Smooth muscle cell (in vitro differentiated cells): ENCODE measurements at regions not wholly inside any gene's neighbourhood (a gene's known extent, or its start where the extent isn't known, plus 50 kb on each side); places are given as distances from the start of the nearest gene placed in this dataset.

Experiments
- DNase-seq: peaks from one replicate; lab custom pipeline; 2025; ENCODE audit not compliant: unreplicated experiment; lab: John Stamatoyannopoulos, UW
- H2AFZ ChIP-seq: fragments of 200-600 bp; sonication (generic); 2 replicates; pipeline ENCODE4 v1.6.0; 2016; ENCODE audit warnings: antibody characterized with exemption, low read depth, mild to moderate bottlenecking
- H3F3A ChIP-seq: fragments of 200-600 bp; sonication (generic); 2 replicates; pipeline ENCODE4 v1.6.0; 2017; ENCODE audit warnings: antibody characterized with exemption, low read depth
- H3K27ac ChIP-seq: fragments of 200-600 bp; sonication (generic); 2 replicates; pipeline ENCODE4 v1.5.1; 2016; ENCODE audit warnings: low read depth, mild to moderate bottlenecking
- H3K27me3 ChIP-seq: fragments of 200-600 bp; sonication (generic); 2 replicates; pipeline ENCODE4 v1.6.1; 2016; ENCODE audit warnings: low read depth, mild to moderate bottlenecking
- H3K36me3 ChIP-seq: fragments of 200-600 bp; sonication (generic); 2 replicates; pipeline ENCODE4 v1.5.1; 2016; ENCODE audit warnings: low read depth
- H3K4me1 ChIP-seq: fragments of 200-600 bp; sonication (generic); 2 replicates; pipeline ENCODE4 v1.5.1; 2016; ENCODE audit warnings: low read depth
- H3K4me2 ChIP-seq: fragments of 200-600 bp; sonication (generic); 2 replicates; pipeline ENCODE4 v1.6.0; 2016; ENCODE audit warnings: mild to moderate bottlenecking
- H3K4me3 ChIP-seq: fragments of 200-600 bp; sonication (generic); 2 replicates; pipeline ENCODE4 v1.5.1; 2016; ENCODE audit warnings: mild to moderate bottlenecking
- H3K79me2 ChIP-seq: fragments of 200-600 bp; sonication (generic); 2 replicates; pipeline ENCODE4 v1.6.0; 2016; ENCODE audit warnings: low read depth, mild to moderate bottlenecking
- H3K9ac ChIP-seq: fragments of 200-600 bp; sonication (generic); 2 replicates; pipeline ENCODE4 v1.6.0; 2016; ENCODE audit warnings: low read depth
- H3K9me3 ChIP-seq: fragments of 200-600 bp; sonication (generic); replicated peaks from 2 replicates; pipeline ENCODE4 v1.5.1; 2016; ENCODE audit warnings: low read depth
- H4K20me1 ChIP-seq: fragments of 200-600 bp; sonication (generic); 2 replicates; pipeline ENCODE4 v1.6.0; 2016; ENCODE audit warnings: low read depth
- CTCF ChIP-seq: fragments of 200-600 bp; sonication (generic); IDR thresholded peaks from 2 replicates; pipeline ENCODE4 v1.5.1; 2017; ENCODE audit warnings: borderline replicate concordance, mild to moderate bottlenecking, antibody characterized with exemption; ENCODE audit not compliant: insufficient read depth, poor library complexity, severe bottlenecking
- WGBS: methylation state at CpG from one replicate; pipeline ENCODE4 v1.1.7; 2016; ENCODE audit warnings: low lambda C conversion rate; 5-methylcytosine and 5-hydroxymethylcytosine counted together

GRCh38 chr9:4400731-4401130 lies 89.5 kb upstream of the SLC1A1 start:
- H3K9ac ChIP-seq = no peak overlapping the region
- peaks cover 10% of the 10 kb centered on the region for H3K9me3 ChIP-seq
- H3F3A ChIP-seq = no peaks in the 10 kb centered on the region
- WGBS = 82% methylated on average over 3 of the region's 3 CpGs
- H3K36me3 ChIP-seq = no peaks in the 10 kb centered on the region
- no peak overlapping the region for H3K4me2 ChIP-seq
- H3K27ac ChIP-seq = no peak overlapping the region
- DNase-seq = no peak
- H3K27me3 ChIP-seq = no peaks in the 10 kb centered on the region
- no peak overlapping the region for H2AFZ ChIP-seq
- no peaks in the 10 kb centered on the region for H3K4me1 ChIP-seq
- no peaks in the 10 kb centered on the region for H3K79me2 ChIP-seq
- H3K4me3 ChIP-seq = no peak overlapping the region
- no peak for TF ChIP-seq CTCF
- H4K20me1 ChIP-seq = no peaks in the 10 kb centered on the region

- H3K4me1 ChIP-seq = no peaks in the 10 kb centered on the region
- H3K36me3 ChIP-seq = no peaks in the 10 kb centered on the region
- no peaks in the 10 kb centered on the region for H3K27me3 ChIP-seq
- no peak for TF ChIP-seq CTCF
- H3K27ac ChIP-seq = no peak overlapping the region
- no peak for DNase-seq
- no peaks in the 10 kb centered on the region for H3F3A ChIP-seq
- no peak overlapping the region for H3K9ac ChIP-seq
- no peaks in the 10 kb centered on the region for H3K79me2 ChIP-seq
- H4K20me1 ChIP-seq = no peaks in the 10 kb centered on the region
- no peak overlapping the region for H2AFZ ChIP-seq
- no peak overlapping the region for H3K4me3 ChIP-seq
- H3K4me2 ChIP-seq = peak overlapping the region; percentile 68
- peaks cover 5% of the 10 kb centered on the region for H3K9me3 ChIP-seq
- 41% methylated on average over 2 of the region's 2 CpGs for WGBS
Observed at GRCh38 chr9:4397917-4398316, 92.4 kb upstream of the SLC1A1 start.

- H3F3A ChIP-seq = no peaks in the 10 kb centered on the region
- no peak overlapping the region for H3K4me3 ChIP-seq
- no peak overlapping the region for H3K27ac ChIP-seq
- H3K4me1 ChIP-seq = no peaks in the 10 kb centered on the region
- no peaks in the 10 kb centered on the region for H3K9me3 ChIP-seq
- no peaks in the 10 kb centered on the region for H3K36me3 ChIP-seq
- H4K20me1 ChIP-seq = no peaks in the 10 kb centered on the region
- WGBS = 89% methylated on average over 4 of the region's 4 CpGs
- H3K9ac ChIP-seq = no peak overlapping the region
- H3K4me2 ChIP-seq = no peak overlapping the region
- H2AFZ ChIP-seq = no peak overlapping the region
- H3K79me2 ChIP-seq = no peaks in the 10 kb centered on the region
- TF ChIP-seq CTCF = no peak
- peaks cover 7% of the 10 kb centered on the region for H3K27me3 ChIP-seq
- no peak for DNase-seq
Observed at GRCh38 chr9:4393806-4394523, 94.1 kb upstream of the GLIS3 start.

- no peak overlapping the region for H3K27ac ChIP-seq
- H3K9ac ChIP-seq = no peak overlapping the region
- H4K20me1 ChIP-seq = no peaks in the 10 kb centered on the region
- H2AFZ ChIP-seq = no peak overlapping the region
- DNase-seq = no peak
- no peaks in the 10 kb centered on the region for H3K4me1 ChIP-seq
- H3K27me3 ChIP-seq = peaks cover 7% of the 10 kb centered on the region
- no peaks in the 10 kb centered on the region for H3F3A ChIP-seq
- no peak for TF ChIP-seq CTCF
- H3K36me3 ChIP-seq = no peaks in the 10 kb centered on the region
- H3K9me3 ChIP-seq = no peaks in the 10 kb centered on the region
- no peak overlapping the region for H3K4me2 ChIP-seq
- 79% methylated on average over 4 of the region's 4 CpGs for WGBS
- no peaks in the 10 kb centered on the region for H3K79me2 ChIP-seq
- H3K4me3 ChIP-seq = no peak overlapping the region
Observed at GRCh38 chr9:4389755-4390154, 89.9 kb upstream of the GLIS3 start.
